ENCODE measurements at regions not wholly inside any gene's neighbourhood (a gene's known extent, or its start where the extent isn't known, plus 50 kb on each side); places are given as distances from the start of the nearest gene placed in this dataset.

DNA sequence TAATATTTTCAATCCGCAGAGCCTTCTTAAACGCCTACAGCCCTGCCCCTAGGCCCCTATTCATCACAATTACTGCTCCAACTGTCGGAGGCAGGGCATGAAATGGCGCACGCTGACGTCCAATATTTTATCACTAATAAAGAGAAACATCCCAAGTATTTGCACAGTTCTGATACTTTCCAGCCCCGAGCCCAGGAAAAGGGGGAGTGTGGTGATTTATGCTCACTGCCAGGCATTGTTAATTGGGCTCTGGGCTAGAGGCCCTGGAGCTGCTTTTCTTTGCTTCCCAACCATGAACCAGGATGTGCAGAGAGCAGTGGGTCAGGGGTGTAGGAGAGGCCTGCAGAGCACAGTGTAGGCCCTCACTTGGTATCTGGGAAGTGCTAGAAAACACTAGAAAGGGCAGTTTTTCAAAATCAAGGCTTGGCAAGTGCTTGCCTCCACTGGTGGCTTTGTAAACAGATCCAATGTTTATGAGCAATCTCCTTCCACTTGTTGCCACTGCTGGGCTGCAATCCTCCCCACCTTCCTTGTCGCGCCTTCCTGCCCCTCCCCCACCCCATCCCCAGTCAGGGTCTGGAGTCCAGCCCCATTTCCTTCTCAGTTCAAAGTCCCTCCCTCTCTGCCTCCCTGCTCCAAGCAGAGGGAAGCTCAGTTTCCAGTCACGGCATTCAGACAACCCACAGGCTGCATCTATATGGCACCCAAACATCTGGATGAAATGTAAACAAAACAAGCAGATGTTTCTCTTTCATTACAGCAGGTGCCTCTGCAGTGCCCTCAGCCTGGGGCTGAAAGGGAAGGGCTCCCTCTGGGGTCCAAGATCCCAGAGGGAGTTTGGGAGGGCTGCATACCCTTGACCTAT is 83.9 kb upstream of the PKDCC start:
- CTCF ChIA-PET: no interaction called here
- H3K27ac ChIP-seq (ENCODE audit: low read depth, low read length, poor library complexity, severe bottlenecking): no peak overlapping the region
- no peaks in the 10 kb centered on the region for H3K27me3 ChIP-seq (replicated peaks; ENCODE audit: insufficient read depth, low read depth, low read length, poor library complexity)
- peaks cover 50% of the 10 kb centered on the region for H3K4me1 ChIP-seq (ENCODE audit: insufficient read depth, low read length, poor library complexity, severe bottlenecking)
- no peak for DNase-seq (ENCODE audit: low spot score)
- intact Hi-C loops (cut with micrococcal nuclease; ENCODE audit: unreplicated experiment): no loop called here
- BruUV-seq (replicated peaks): no TSS peak
- H3K4me3 ChIP-seq (ENCODE audit: low read depth, low read length, poor library complexity, severe bottlenecking): no peak overlapping the region
- TF ChIP-seq EZH2 (IDR thresholded peaks at IDR 0.05; ENCODE audit: borderline replicate concordance, low read depth, low read length, poor library complexity, severe bottlenecking): no peak
- TF ChIP-seq, protein P1, sequence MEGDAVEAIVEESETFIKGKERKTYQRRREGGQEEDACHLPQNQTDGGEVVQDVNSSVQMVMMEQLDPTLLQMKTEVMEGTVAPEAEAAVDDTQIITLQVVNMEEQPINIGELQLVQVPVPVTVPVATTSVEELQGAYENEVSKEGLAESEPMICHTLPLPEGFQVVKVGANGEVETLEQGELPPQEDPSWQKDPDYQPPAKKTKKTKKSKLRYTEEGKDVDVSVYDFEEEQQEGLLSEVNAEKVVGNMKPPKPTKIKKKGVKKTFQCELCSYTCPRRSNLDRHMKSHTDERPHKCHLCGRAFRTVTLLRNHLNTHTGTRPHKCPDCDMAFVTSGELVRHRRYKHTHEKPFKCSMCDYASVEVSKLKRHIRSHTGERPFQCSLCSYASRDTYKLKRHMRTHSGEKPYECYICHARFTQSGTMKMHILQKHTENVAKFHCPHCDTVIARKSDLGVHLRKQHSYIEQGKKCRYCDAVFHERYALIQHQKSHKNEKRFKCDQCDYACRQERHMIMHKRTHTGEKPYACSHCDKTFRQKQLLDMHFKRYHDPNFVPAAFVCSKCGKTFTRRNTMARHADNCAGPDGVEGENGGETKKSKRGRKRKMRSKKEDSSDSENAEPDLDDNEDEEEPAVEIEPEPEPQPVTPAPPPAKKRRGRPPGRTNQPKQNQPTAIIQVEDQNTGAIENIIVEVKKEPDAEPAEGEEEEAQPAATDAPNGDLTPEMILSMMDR (conservative IDR thresholded peaks at IDR 0.05; ENCODE audit: low read depth, low read length): no peak
- H3K36me3 ChIP-seq (ENCODE audit: insufficient read depth, low read length, poor library complexity, severe bottlenecking): no peaks in the 10 kb centered on the region
- POLR2A ChIA-PET (ENCODE audit: low non-redundant PET): no interaction called here
- H3K9me3 ChIP-seq (ENCODE audit: low read depth, low read length, poor library complexity, severe bottlenecking): no peaks in the 10 kb centered on the region

DNA sequence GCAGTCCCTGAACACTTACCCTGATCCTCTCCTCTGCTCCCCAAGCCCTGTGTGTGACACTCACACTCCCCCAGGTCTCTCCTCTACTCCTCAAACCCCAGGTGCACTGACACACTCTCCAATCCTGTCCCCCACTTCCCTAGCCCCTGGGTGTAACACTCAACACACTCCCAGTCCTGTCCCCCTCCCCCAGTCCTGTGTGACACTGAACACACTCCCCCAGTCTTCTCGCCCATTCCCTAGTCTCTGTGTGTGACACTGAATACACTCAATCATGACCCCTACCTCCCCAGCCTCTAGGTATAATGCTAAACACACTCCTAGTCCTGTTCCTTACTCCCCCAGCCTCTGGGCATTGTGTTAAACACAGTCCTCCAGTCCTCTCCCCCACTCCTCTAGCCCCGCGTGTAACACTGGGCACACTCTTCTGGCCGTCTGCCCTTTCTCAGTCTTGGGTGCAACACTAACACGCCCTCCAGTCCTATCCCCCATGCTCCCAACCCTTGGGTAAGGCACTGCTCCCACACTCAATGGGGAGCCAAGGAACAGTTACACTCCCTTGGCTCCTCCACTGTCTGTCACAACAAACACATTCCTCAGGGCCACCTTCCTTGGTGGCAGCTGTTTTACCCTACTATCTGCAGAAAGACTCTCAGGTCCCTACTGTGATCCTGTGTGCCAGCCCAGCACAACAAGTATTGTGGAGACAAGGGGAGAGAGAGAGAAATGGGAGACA is 82.5 kb upstream of the PKDCC start:
- intact Hi-C loops (cut with micrococcal nuclease; ENCODE audit: unreplicated experiment): no loop called here
- Histone ChIP-seq H3K36me3 (ENCODE audit: insufficient read depth, low read length, poor library complexity, severe bottlenecking) (no peaks in the 10 kb centered on the region), H3K9me3 (ENCODE audit: low read depth, low read length, poor library complexity, severe bottlenecking) (no peaks in the 10 kb centered on the region), H3K27ac (ENCODE audit: low read depth, low read length, poor library complexity, severe bottlenecking) (no peak overlapping the region), H3K27me3 (replicated peaks; ENCODE audit: insufficient read depth, low read depth, low read length, poor library complexity) (no peaks in the 10 kb centered on the region), H3K4me3 (ENCODE audit: low read depth, low read length, poor library complexity, severe bottlenecking) (no peak overlapping the region), H3K4me1 (ENCODE audit: insufficient read depth, low read length, poor library complexity, severe bottlenecking) (peaks cover 50% of the 10 kb centered on the region)
- ChIA-PET CTCF (no interaction called here), POLR2A (ENCODE audit: low non-redundant PET) (no interaction called here)
- no TSS peak for BruUV-seq (replicated peaks)
- no peak for DNase-seq (ENCODE audit: low spot score)
- no peak for TF ChIP-seq EZH2 (IDR thresholded peaks at IDR 0.05; ENCODE audit: borderline replicate concordance, low read depth, low read length, poor library complexity, severe bottlenecking)
- TF ChIP-seq, protein P1 (conservative IDR thresholded peaks at IDR 0.05; ENCODE audit: low read depth, low read length): no peak

DNA sequence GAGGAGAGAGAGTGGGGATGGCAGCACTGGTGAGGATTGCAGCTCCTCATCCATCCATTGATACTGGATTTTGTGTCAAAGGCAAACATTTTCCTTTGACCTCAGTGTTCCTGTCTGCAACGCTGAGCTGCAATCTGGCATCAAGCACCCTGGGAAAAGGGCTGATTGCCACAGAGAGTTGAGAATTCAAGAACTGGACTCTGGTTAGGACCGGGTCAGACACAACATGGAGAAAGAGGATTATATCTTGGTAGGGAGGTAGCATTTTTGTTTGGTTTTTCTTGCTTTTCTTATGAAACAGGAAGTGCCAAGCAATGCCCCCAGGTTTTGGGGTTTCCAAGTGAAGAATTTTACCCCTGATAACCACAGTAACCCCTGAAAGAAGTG is 81.9 kb upstream of the PKDCC start:
- no TSS peak for BruUV-seq (replicated peaks)
- H3K9me3 ChIP-seq (ENCODE audit: low read depth, low read length, poor library complexity, severe bottlenecking): no peaks in the 10 kb centered on the region
- TF ChIP-seq, protein P1 (conservative IDR thresholded peaks at IDR 0.05; ENCODE audit: low read depth, low read length): no peak
- no peak for TF ChIP-seq EZH2 (IDR thresholded peaks at IDR 0.05; ENCODE audit: borderline replicate concordance, low read depth, low read length, poor library complexity, severe bottlenecking)
- peaks cover 50% of the 10 kb centered on the region for H3K4me1 ChIP-seq (ENCODE audit: insufficient read depth, low read length, poor library complexity, severe bottlenecking)
- DNase-seq (ENCODE audit: low spot score): no peak
- H3K36me3 ChIP-seq (ENCODE audit: insufficient read depth, low read length, poor library complexity, severe bottlenecking): no peaks in the 10 kb centered on the region
- CTCF ChIA-PET: no interaction called here
- H3K27ac ChIP-seq (ENCODE audit: low read depth, low read length, poor library complexity, severe bottlenecking): peak overlapping the region; percentile 27
- no peaks in the 10 kb centered on the region for H3K27me3 ChIP-seq (replicated peaks; ENCODE audit: insufficient read depth, low read depth, low read length, poor library complexity)
- no peak overlapping the region for H3K4me3 ChIP-seq (ENCODE audit: low read depth, low read length, poor library complexity, severe bottlenecking)
- POLR2A ChIA-PET (ENCODE audit: low non-redundant PET): no interaction called here
- intact Hi-C loops (cut with micrococcal nuclease; ENCODE audit: unreplicated experiment): no loop called here

Data from A673 (cell line).